ENCODE measurements at regions not wholly inside any gene's neighbourhood (a gene's known extent, or its start where the extent isn't known, plus 50 kb on each side); places are given as distances from the start of the nearest gene placed in this dataset.

GRCh38 chr6:2534406-2535042, 216.2 kb downstream of the MYLK4 start:
- no peak for TF ChIP-seq POLR2AphosphoS5 (IDR thresholded peaks at IDR 0.05; ENCODE audit: low read depth, low read length)
- TF ChIP-seq, protein P1, sequence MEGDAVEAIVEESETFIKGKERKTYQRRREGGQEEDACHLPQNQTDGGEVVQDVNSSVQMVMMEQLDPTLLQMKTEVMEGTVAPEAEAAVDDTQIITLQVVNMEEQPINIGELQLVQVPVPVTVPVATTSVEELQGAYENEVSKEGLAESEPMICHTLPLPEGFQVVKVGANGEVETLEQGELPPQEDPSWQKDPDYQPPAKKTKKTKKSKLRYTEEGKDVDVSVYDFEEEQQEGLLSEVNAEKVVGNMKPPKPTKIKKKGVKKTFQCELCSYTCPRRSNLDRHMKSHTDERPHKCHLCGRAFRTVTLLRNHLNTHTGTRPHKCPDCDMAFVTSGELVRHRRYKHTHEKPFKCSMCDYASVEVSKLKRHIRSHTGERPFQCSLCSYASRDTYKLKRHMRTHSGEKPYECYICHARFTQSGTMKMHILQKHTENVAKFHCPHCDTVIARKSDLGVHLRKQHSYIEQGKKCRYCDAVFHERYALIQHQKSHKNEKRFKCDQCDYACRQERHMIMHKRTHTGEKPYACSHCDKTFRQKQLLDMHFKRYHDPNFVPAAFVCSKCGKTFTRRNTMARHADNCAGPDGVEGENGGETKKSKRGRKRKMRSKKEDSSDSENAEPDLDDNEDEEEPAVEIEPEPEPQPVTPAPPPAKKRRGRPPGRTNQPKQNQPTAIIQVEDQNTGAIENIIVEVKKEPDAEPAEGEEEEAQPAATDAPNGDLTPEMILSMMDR (IDR thresholded peaks at IDR 0.05): no peak
- no peak for TF ChIP-seq REST (IDR thresholded peaks at IDR 0.05; ENCODE audit: insufficient read depth in 1 of 2, low read depth in 2 of 2, low read length in 1 of 2)
- no peak for TF ChIP-seq SIN3A (IDR thresholded peaks at IDR 0.05; ENCODE audit: borderline replicate concordance, insufficient read depth, low read depth, low read length)

Data from Panc1 (cell line).